ENCODE measurements at regions not wholly inside any gene's neighbourhood (a gene's known extent, or its start where the extent isn't known, plus 50 kb on each side); places are given as distances from the start of the nearest gene placed in this dataset.

DNA sequence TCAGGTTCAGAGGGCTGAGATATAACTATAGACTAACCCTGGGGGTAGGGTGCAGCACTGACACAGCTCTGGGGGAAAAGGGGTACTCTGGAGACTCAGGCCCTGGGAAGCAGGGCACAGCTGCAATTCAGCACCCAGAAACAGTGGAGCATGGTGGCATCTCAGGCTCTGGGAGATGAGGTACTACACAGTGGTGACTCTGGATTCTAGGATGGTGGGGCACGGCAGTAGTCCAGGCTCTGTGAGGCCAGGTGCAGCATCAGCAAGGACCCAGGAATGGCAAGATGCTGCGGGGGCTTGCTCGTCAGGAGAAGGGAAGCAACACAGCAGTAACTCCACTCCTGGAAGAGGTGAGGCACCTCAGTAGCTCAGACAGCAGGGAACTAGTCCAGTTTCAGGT is 271.5 kb upstream of the MOCS1 start:
- TF ChIP-seq, protein P1, sequence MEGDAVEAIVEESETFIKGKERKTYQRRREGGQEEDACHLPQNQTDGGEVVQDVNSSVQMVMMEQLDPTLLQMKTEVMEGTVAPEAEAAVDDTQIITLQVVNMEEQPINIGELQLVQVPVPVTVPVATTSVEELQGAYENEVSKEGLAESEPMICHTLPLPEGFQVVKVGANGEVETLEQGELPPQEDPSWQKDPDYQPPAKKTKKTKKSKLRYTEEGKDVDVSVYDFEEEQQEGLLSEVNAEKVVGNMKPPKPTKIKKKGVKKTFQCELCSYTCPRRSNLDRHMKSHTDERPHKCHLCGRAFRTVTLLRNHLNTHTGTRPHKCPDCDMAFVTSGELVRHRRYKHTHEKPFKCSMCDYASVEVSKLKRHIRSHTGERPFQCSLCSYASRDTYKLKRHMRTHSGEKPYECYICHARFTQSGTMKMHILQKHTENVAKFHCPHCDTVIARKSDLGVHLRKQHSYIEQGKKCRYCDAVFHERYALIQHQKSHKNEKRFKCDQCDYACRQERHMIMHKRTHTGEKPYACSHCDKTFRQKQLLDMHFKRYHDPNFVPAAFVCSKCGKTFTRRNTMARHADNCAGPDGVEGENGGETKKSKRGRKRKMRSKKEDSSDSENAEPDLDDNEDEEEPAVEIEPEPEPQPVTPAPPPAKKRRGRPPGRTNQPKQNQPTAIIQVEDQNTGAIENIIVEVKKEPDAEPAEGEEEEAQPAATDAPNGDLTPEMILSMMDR (IDR thresholded peaks at IDR 0.05; ENCODE audit: low read depth, low read length, missing control alignments), result no peak
- in situ Hi-C loops (cut with HindIII; ENCODE audit: low pct_ligation_motif_present, low sequenced_read_pairs), result no loop called here

DNA sequence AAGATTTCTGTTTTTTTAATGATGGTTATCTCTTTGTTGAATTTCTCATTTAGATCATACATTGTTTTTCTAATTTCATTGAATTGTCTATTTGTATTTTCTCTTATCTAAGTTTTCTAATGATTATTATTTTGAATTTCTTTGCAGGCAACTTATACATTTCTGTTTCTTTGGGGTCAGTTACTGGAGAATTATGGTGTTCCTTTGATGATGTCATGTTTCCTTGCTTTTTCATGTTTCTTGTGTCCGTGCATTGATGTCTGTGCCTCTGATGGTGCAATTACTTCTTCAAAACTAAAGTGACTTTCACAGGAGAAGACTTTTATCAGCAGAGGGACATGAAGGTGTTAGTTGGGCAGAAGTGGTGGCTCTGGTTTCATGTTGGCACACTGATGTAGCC is 270.7 kb upstream of the MOCS1 start:
- TF ChIP-seq, protein P1 (IDR thresholded peaks at IDR 0.05; ENCODE audit: low read depth, low read length, missing control alignments), result no peak
- in situ Hi-C loops (cut with HindIII; ENCODE audit: low pct_ligation_motif_present, low sequenced_read_pairs), result no loop called here
- DNase-seq, result no peak
- no peak overlapping the region for H3K27ac ChIP-seq
- H3K4me3 ChIP-seq (ENCODE audit: low read depth, low read length), result no peak overlapping the region
- no peaks in the 10 kb centered on the region for H3K36me3 ChIP-seq (replicated peaks)
- H3K27me3 ChIP-seq (replicated peaks), result no peaks in the 10 kb centered on the region

More for the DNA sequence above, 271.5 kb upstream of the MOCS1 start:
- H3K4me3 ChIP-seq (ENCODE audit: low read depth, low read length), result no peak overlapping the region
- H3K27me3 ChIP-seq (replicated peaks), result no peaks in the 10 kb centered on the region
- H3K27ac ChIP-seq, result no peak overlapping the region
- no peak for DNase-seq
- no peaks in the 10 kb centered on the region for H3K36me3 ChIP-seq (replicated peaks)

DNA sequence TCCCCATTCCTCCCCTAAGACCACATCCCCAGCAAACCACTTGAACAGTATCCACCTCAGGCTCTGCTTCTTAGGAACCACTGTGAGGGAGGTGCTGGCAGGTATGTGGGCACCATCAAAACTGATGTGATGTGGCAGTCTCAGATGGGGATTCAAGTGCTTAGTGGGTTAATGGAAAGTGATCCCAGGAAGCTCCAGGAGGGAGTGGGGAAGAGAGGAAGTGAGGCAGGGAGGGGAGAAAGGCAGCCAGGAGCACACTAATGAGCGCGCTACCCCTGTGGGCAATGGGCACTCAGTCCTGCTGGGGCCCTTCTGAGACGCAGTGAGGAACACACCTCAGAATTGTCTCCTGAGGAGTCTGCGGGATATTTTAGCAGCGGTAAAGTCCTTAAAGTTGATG is 263.1 kb upstream of the MOCS1 start:
- TF ChIP-seq, protein P1 (IDR thresholded peaks at IDR 0.05; ENCODE audit: low read depth, low read length, missing control alignments), result no peak
- DNase-seq, result no peak
- H3K27ac ChIP-seq, result no peak overlapping the region
- in situ Hi-C loops (cut with HindIII; ENCODE audit: low pct_ligation_motif_present, low sequenced_read_pairs), result no loop called here
- H3K36me3 ChIP-seq (replicated peaks), result no peaks in the 10 kb centered on the region
- H3K4me3 ChIP-seq (ENCODE audit: low read depth, low read length), result no peak overlapping the region
- no peaks in the 10 kb centered on the region for H3K27me3 ChIP-seq (replicated peaks)

DNA sequence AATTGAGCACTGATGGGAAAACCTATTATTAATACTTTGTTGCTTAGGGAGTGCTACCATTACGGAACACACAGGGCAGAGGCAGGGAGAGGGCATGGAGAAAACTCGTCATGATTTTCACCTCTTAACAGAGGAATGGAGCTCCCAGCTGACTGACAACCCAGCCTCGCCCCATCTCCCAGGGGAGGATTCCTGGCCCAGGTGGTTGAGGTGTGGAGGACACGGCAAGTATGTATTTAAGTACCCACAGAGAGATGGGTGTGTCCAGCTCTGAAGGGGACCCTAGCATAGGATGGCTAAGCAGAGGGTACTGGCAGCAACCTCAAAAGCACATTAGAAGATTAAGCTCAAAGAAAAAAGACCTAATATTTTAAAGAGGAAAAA is 261.9 kb upstream of the MOCS1 start:
- Histone ChIP-seq H3K36me3 (replicated peaks) (no peaks in the 10 kb centered on the region), H3K27me3 (replicated peaks) (no peaks in the 10 kb centered on the region), H3K27ac (no peak overlapping the region), H3K4me3 (ENCODE audit: low read depth, low read length) (no peak overlapping the region)
- DNase-seq, result no peak
- TF ChIP-seq, protein P1 (IDR thresholded peaks at IDR 0.05; ENCODE audit: low read depth, low read length, missing control alignments), result no peak
- in situ Hi-C loops (cut with HindIII; ENCODE audit: low pct_ligation_motif_present, low sequenced_read_pairs), result no loop called here

DNA sequence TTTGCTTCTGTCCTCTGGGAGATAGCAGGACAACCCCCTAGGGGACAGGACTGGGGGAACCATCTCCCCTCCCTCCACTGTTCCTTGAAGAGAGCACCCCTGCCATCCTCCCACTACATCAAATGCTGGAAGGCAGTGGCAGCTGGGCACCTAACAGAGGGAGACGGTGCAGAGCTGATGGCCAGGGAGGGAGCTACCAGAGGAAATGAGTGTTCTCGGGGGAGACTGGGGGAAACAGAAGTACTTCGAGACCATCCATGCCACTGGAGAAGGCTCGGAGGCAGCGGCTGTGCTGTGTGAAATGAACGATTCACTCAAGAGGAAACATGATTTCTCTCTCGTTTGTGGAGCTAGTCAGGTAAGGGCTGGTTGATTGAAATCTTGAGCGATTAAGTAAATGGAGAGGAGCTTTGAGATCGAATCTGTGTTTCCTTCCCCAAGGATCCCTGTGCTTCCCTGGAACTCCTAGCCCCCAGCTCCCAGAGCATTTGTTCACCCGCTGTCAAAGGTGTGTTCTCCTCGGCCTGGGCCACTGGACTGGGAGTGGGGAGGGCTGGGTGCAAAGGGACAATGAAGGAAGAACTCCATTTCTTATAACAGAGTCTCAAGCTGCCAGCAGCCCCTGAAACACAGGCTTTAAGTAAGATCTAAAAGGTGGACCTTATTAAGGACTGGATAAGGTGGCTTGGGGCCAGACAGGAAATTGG is 261.3 kb upstream of the MOCS1 start:
- TF ChIP-seq, protein P1 (IDR thresholded peaks at IDR 0.05; ENCODE audit: low read depth, low read length, missing control alignments), result no peak
- in situ Hi-C loops (cut with HindIII; ENCODE audit: low pct_ligation_motif_present, low sequenced_read_pairs), result no loop called here

More for the DNA sequence above, 261.3 kb upstream of the MOCS1 start:
- Histone ChIP-seq H3K4me3 (ENCODE audit: low read depth, low read length) (no peak overlapping the region), H3K27me3 (replicated peaks) (no peaks in the 10 kb centered on the region), H3K36me3 (replicated peaks) (no peaks in the 10 kb centered on the region), H3K27ac (no peak overlapping the region)
- no peak for DNase-seq

All from brain microvascular endothelial cell (primary cell).